Dendritic cell treated with granulocyte-macrophage colony-stimulating factor and Interleukin-4, amounts not matched to agents 40 ng/mL and 50 ng/mL, for 4 days (primary cell): ENCODE measurements at regions not wholly inside any gene's neighbourhood (a gene's known extent, or its start where the extent isn't known, plus 50 kb on each side); places are given as distances from the start of the nearest gene placed in this dataset.
"Not testable (repeated sequence)": the region's sequence is repeated elsewhere in the genome, so short reads cannot be mapped to it uniquely, and the experiment has no call there.

Experiments used
- H3K27ac Mint-ChIP-seq: one replicate; pipeline ENCODE4 v1.8.0; 2022; ENCODE audit warnings: mild to moderate bottlenecking, mixed read lengths
- H3K27me3 Mint-ChIP-seq: one replicate; pipeline ENCODE4 v1.8.0; 2022; ENCODE audit warnings: mild to moderate bottlenecking, mixed read lengths
- H3K36me3 Mint-ChIP-seq: one replicate; pipeline ENCODE4 v1.8.0; 2022; ENCODE audit warnings: low read depth, mixed read lengths
- H3K4me1 Mint-ChIP-seq: one replicate; pipeline ENCODE4 v1.8.0; 2022; ENCODE audit warnings: low read depth, mixed read lengths
- H3K4me3 Mint-ChIP-seq: one replicate; pipeline ENCODE4 v1.8.0; 2022; ENCODE audit warnings: mild to moderate bottlenecking, moderate library complexity, mixed read lengths
- H3K9me3 Mint-ChIP-seq: one replicate; pipeline ENCODE4 v1.8.0; 2022; ENCODE audit warnings: mixed read lengths
- intact Hi-C: fragments of 100-400 bp; cut with micrococcal nuclease; formaldehyde crosslinking; loops from one replicate; pipeline ENCODE4 v1.15.0; 2022

- intact Hi-C loops, result loop anchor here (5.0 kb wide), 1 partner anchor 37 kb away; no protein-coding TSS in a partner anchor
- Mint-ChIP-seq H3K27me3 (peaks cover 6% of the 10 kb centered on the region), H3K36me3 (no peaks in the 10 kb centered on the region), H3K9me3 (no peaks in the 10 kb centered on the region), H3K4me1 (peaks cover 22% of the 10 kb centered on the region), H3K4me3 (no peak overlapping the region), H3K27ac (no peak overlapping the region)
Observed at GRCh38 chr9:22208846-22209585, 199.9 kb upstream of the CDKN2B start.

GRCh38 chr9:22210262-22210661, 201.2 kb upstream of the CDKN2B start:
- Mint-ChIP-seq H3K27me3 (peaks cover 12% of the 10 kb centered on the region), H3K4me1 (peaks cover 21% of the 10 kb centered on the region), H3K36me3 (no peaks in the 10 kb centered on the region), H3K4me3 (no peak overlapping the region), H3K27ac (no peak overlapping the region), H3K9me3 (no peaks in the 10 kb centered on the region)
- intact Hi-C loops, result no loop called here

- intact Hi-C loops, result no loop called here
- no peaks in the 10 kb centered on the region for H3K36me3 Mint-ChIP-seq
- no peak overlapping the region for H3K4me3 Mint-ChIP-seq
- H3K27me3 Mint-ChIP-seq, result peaks cover 14% of the 10 kb centered on the region
- no peak overlapping the region for H3K27ac Mint-ChIP-seq
- peaks cover 21% of the 10 kb centered on the region for H3K4me1 Mint-ChIP-seq
- H3K9me3 Mint-ChIP-seq, result no peaks in the 10 kb centered on the region
Observed at GRCh38 chr9:22210936-22211335, 201.8 kb upstream of the CDKN2B start.

GRCh38 chr9:22211588-22212360, 202.7 kb upstream of the CDKN2B start:
- H3K27me3 Mint-ChIP-seq, result peaks cover 21% of the 10 kb centered on the region
- H3K9me3 Mint-ChIP-seq, result no peaks in the 10 kb centered on the region
- H3K4me3 Mint-ChIP-seq, result no peak overlapping the region
- intact Hi-C loops, result no loop called here
- no peaks in the 10 kb centered on the region for H3K36me3 Mint-ChIP-seq
- peaks cover 21% of the 10 kb centered on the region for H3K4me1 Mint-ChIP-seq
- H3K27ac Mint-ChIP-seq, result no peak overlapping the region

GRCh38 chr9:22214021-22214420, 204.9 kb upstream of the CDKN2B start:
- no peaks in the 10 kb centered on the region for H3K36me3 Mint-ChIP-seq
- no peak overlapping the region for H3K27ac Mint-ChIP-seq
- peaks cover 28% of the 10 kb centered on the region for H3K27me3 Mint-ChIP-seq
- intact Hi-C loops, result no loop called here
- peaks cover 15% of the 10 kb centered on the region for H3K4me1 Mint-ChIP-seq
- H3K9me3 Mint-ChIP-seq, result no peaks in the 10 kb centered on the region
- H3K4me3 Mint-ChIP-seq, result no peak overlapping the region

GRCh38 chr9:22214497-22215031, 205.5 kb upstream of the CDKN2B start:
- no peak overlapping the region for H3K27ac Mint-ChIP-seq
- H3K27me3 Mint-ChIP-seq, result peaks cover 28% of the 10 kb centered on the region
- peaks cover 12% of the 10 kb centered on the region for H3K4me1 Mint-ChIP-seq
- no peaks in the 10 kb centered on the region for H3K36me3 Mint-ChIP-seq
- no peaks in the 10 kb centered on the region for H3K9me3 Mint-ChIP-seq
- H3K4me3 Mint-ChIP-seq, result no peak overlapping the region
- intact Hi-C loops, result no loop called here

- no peak overlapping the region for H3K4me3 Mint-ChIP-seq
- H3K27me3 Mint-ChIP-seq, result peaks cover 28% of the 10 kb centered on the region
- H3K4me1 Mint-ChIP-seq, result peaks cover 12% of the 10 kb centered on the region
- H3K27ac Mint-ChIP-seq, result no peak overlapping the region
- no peaks in the 10 kb centered on the region for H3K9me3 Mint-ChIP-seq
- no peaks in the 10 kb centered on the region for H3K36me3 Mint-ChIP-seq
- intact Hi-C loops, result no loop called here
Observed at GRCh38 chr9:22215521-22215920, 206.4 kb upstream of the CDKN2B start.

GRCh38 chr9:22216730-22217172, 207.6 kb upstream of the CDKN2B start:
- Mint-ChIP-seq H3K27ac (no peak overlapping the region), H3K9me3 (no peaks in the 10 kb centered on the region), H3K27me3 (peaks cover 31% of the 10 kb centered on the region), H3K4me3 (no peak overlapping the region), H3K4me1 (peaks cover 8% of the 10 kb centered on the region), H3K36me3 (no peaks in the 10 kb centered on the region)
- intact Hi-C loops, result no loop called here

- Mint-ChIP-seq H3K4me3 (no peak overlapping the region), H3K9me3 (no peaks in the 10 kb centered on the region), H3K36me3 (no peaks in the 10 kb centered on the region), H3K27ac (no peak overlapping the region), H3K27me3 (peaks cover 33% of the 10 kb centered on the region), H3K4me1 (peaks cover 3% of the 10 kb centered on the region)
- intact Hi-C loops, result no loop called here
Observed at GRCh38 chr9:22217254-22217653, 208.1 kb upstream of the CDKN2B start.

GRCh38 chr9:22225856-22226255, 216.8 kb upstream of the CDKN2B start:
- not testable (repeated sequence) for H3K4me1 Mint-ChIP-seq, H3K4me3 Mint-ChIP-seq, H3K27ac Mint-ChIP-seq, H3K36me3 Mint-ChIP-seq
- H3K9me3 Mint-ChIP-seq, result peaks cover 23% of the 10 kb centered on the region
- intact Hi-C loops, result loop anchor here (5.0 kb wide), 1 partner anchor 99 kb away; no protein-coding TSS in a partner anchor
- peaks cover 44% of the 10 kb centered on the region for H3K27me3 Mint-ChIP-seq

GRCh38 chr9:22227986-22228385, 218.6 kb upstream of the DMRTA1 start:
- Mint-ChIP-seq H3K9me3 (peaks cover 36% of the 10 kb centered on the region), H3K4me3 (no peak overlapping the region), H3K27me3 (peaks cover 52% of the 10 kb centered on the region), H3K36me3 (no peaks in the 10 kb centered on the region), H3K4me1 (no peaks in the 10 kb centered on the region), H3K27ac (no peak overlapping the region)
- intact Hi-C loops, result loop anchor here (5.0 kb wide), 1 partner anchor 101 kb away; no protein-coding TSS in a partner anchor

- Mint-ChIP-seq H3K4me3 (no peak overlapping the region), H3K27me3 (peaks cover 51% of the 10 kb centered on the region)
Observed at GRCh38 chr9:22228542-22228941, 218.1 kb upstream of the DMRTA1 start.

GRCh38 chr9:22229069-22229468, 217.6 kb upstream of the DMRTA1 start:
- Mint-ChIP-seq H3K27ac (no peak overlapping the region), H3K9me3 (peaks cover 31% of the 10 kb centered on the region), H3K4me1 (no peaks in the 10 kb centered on the region), H3K27me3 (peaks cover 50% of the 10 kb centered on the region), H3K36me3 (no peaks in the 10 kb centered on the region), H3K4me3 (no peak overlapping the region)
- intact Hi-C loops, result loop anchor here (5.0 kb wide), 1 partner anchor 102 kb away; no protein-coding TSS in a partner anchor

More at GRCh38 chr9:22228542-22228941, 218.1 kb upstream of the DMRTA1 start:
- no peak overlapping the region for H3K27ac Mint-ChIP-seq
- intact Hi-C loops, result loop anchor here (5.0 kb wide), 1 partner anchor 101 kb away; no protein-coding TSS in a partner anchor
- peaks cover 31% of the 10 kb centered on the region for H3K9me3 Mint-ChIP-seq
- H3K36me3 Mint-ChIP-seq, result no peaks in the 10 kb centered on the region
- H3K4me1 Mint-ChIP-seq, result no peaks in the 10 kb centered on the region

GRCh38 chr9:22231309-22231708, 215.3 kb upstream of the DMRTA1 start:
- H3K4me1 Mint-ChIP-seq, H3K4me3 Mint-ChIP-seq, H3K27ac Mint-ChIP-seq, H3K36me3 Mint-ChIP-seq, intact Hi-C loops: not testable (repeated sequence)
- H3K27me3 Mint-ChIP-seq, result peaks cover 43% of the 10 kb centered on the region
- peaks cover 21% of the 10 kb centered on the region for H3K9me3 Mint-ChIP-seq
